ENCODE measurements at regions not wholly inside any gene's neighbourhood (a gene's known extent, or its start where the extent isn't known, plus 50 kb on each side); places are given as distances from the start of the nearest gene placed in this dataset.

GRCh38 chr9:82808478-82808877 is 254.5 kb downstream of the RASEF start:
- no peak overlapping the region for H3K23ac ChIP-seq (ENCODE audit: low read length)
- H3K36me3 ChIP-seq (ENCODE audit: control insufficient read depth in 1 of 2, insufficient read depth in 2 of 2, low read length in 2 of 2), result no peaks in the 10 kb centered on the region
- DNase-seq, result no peak
- no peaks in the 10 kb centered on the region for H3K79me2 ChIP-seq (ENCODE audit: control insufficient read depth, insufficient read depth, low read length, poor library complexity)
- peaks cover 4% of the 10 kb centered on the region in 2 experiments for H3K4me1 ChIP-seq (ENCODE audit: control insufficient read depth in 1 of 2, insufficient read depth in 2 of 2, low read length in 2 of 2)
- H2BK12ac ChIP-seq (ENCODE audit: low read length), result peak overlapping the region; percentile 46
- no peak overlapping the region for H2BK5ac ChIP-seq (ENCODE audit: low read depth, low read length, poor library complexity)
- no peak overlapping the region for H3K4ac ChIP-seq (ENCODE audit: low read depth, low read length)
- H3K79me1 ChIP-seq (ENCODE audit: low read length), result peaks cover 6% of the 10 kb centered on the region
- H3K4me3 ChIP-seq (ENCODE audit: low read depth, low read length), result no peak overlapping the region
- H2BK120ac ChIP-seq (ENCODE audit: insufficient read depth, low read length, poor library complexity), result peak overlapping the region; percentile 20
- peak overlapping the region; percentile 12 for H4K8ac ChIP-seq (ENCODE audit: low read depth, low read length)
- no peak overlapping the region for H3K4me2 ChIP-seq (ENCODE audit: low read length)
- no peaks in the 10 kb centered on the region for H3K9me3 ChIP-seq (ENCODE audit: insufficient read depth, low read depth, low read length)
- H3K9ac ChIP-seq (ENCODE audit: low read length), result no peak overlapping the region
- no peak overlapping the region for H3K18ac ChIP-seq (ENCODE audit: low read length)
- peak overlapping the region; percentile 56 for H2AFZ ChIP-seq (ENCODE audit: insufficient read depth, low read length, poor library complexity)
- no peak overlapping the region for H4K12ac ChIP-seq (ENCODE audit: low read depth, low read length)
- H3K27ac ChIP-seq (ENCODE audit: low read depth, low read length), result no peak overlapping the region
- WGBS (ENCODE audit: extremely low coverage, insufficient coverage, insufficient read length), result no CpG with 5 or more reads among the region's 2 CpGs
- H4K91ac ChIP-seq (ENCODE audit: low read depth, low read length), result peak overlapping the region; percentile 12
- H3K14ac ChIP-seq (ENCODE audit: low read length), result peak overlapping the region; percentile 80
- no peaks in the 10 kb centered on the region for H3K27me3 ChIP-seq (ENCODE audit: insufficient read depth, low read length)
- no peak overlapping the region for H2AK5ac ChIP-seq (ENCODE audit: low read length)

- Histone ChIP-seq H3K18ac (ENCODE audit: low read length) (no peak overlapping the region), H2BK120ac (ENCODE audit: insufficient read depth, low read length, poor library complexity) (no peak overlapping the region), H3K4me3 (ENCODE audit: low read depth, low read length) (no peak overlapping the region), H3K9me3 (ENCODE audit: insufficient read depth, low read depth, low read length) (no peaks in the 10 kb centered on the region), H3K23ac (ENCODE audit: low read length) (no peak overlapping the region), H2AK5ac (ENCODE audit: low read length) (no peak overlapping the region), H3K14ac (ENCODE audit: low read length) (no peak overlapping the region), H2AFZ (ENCODE audit: insufficient read depth, low read length, poor library complexity) (no peak overlapping the region), H3K27ac (ENCODE audit: low read depth, low read length) (peak overlapping the region; percentile 79), H2BK5ac (ENCODE audit: low read depth, low read length, poor library complexity) (no peak overlapping the region), H3K27me3 (ENCODE audit: insufficient read depth, low read length) (no peaks in the 10 kb centered on the region), H2BK12ac (ENCODE audit: low read length) (no peak overlapping the region), H3K79me2 (ENCODE audit: control insufficient read depth, insufficient read depth, low read length, poor library complexity) (no peaks in the 10 kb centered on the region), H4K91ac (ENCODE audit: low read depth, low read length) (no peak overlapping the region), H3K79me1 (ENCODE audit: low read length) (peaks cover 6% of the 10 kb centered on the region), H3K4me1 (ENCODE audit: control insufficient read depth in 1 of 2, insufficient read depth in 2 of 2, low read length in 2 of 2) (peaks cover 4% of the 10 kb centered on the region in 2 experiments), H3K9ac (ENCODE audit: low read length) (no peak overlapping the region), H3K4ac (ENCODE audit: low read depth, low read length) (no peak overlapping the region), H4K8ac (ENCODE audit: low read depth, low read length) (no peak overlapping the region), H4K12ac (ENCODE audit: low read depth, low read length) (no peak overlapping the region), H3K4me2 (ENCODE audit: low read length) (no peak overlapping the region), H3K36me3 (ENCODE audit: control insufficient read depth in 1 of 2, insufficient read depth in 2 of 2, low read length in 2 of 2) (no peaks in the 10 kb centered on the region)
- WGBS (ENCODE audit: extremely low coverage, insufficient coverage, insufficient read length), result no CpG with 5 or more reads among the region's 1 CpG
- DNase-seq, result peak; percentile 95 to 96
Observed at GRCh38 chr9:82810915-82811314, 252.0 kb downstream of the RASEF start.

- Histone ChIP-seq H3K79me2 (ENCODE audit: control insufficient read depth, insufficient read depth, low read length, poor library complexity) (no peaks in the 10 kb centered on the region), H2AFZ (ENCODE audit: insufficient read depth, low read length, poor library complexity) (no peak overlapping the region), H2BK120ac (ENCODE audit: insufficient read depth, low read length, poor library complexity) (no peak overlapping the region), H3K9me3 (ENCODE audit: insufficient read depth, low read depth, low read length) (no peaks in the 10 kb centered on the region), H3K27ac (ENCODE audit: low read depth, low read length) (no peak overlapping the region), H2BK12ac (ENCODE audit: low read length) (no peak overlapping the region), H3K18ac (ENCODE audit: low read length) (no peak overlapping the region), H3K9ac (ENCODE audit: low read length) (no peak overlapping the region), H4K12ac (ENCODE audit: low read depth, low read length) (no peak overlapping the region), H3K4me3 (ENCODE audit: low read depth, low read length) (no peak overlapping the region), H3K4ac (ENCODE audit: low read depth, low read length) (no peak overlapping the region), H2AK5ac (ENCODE audit: low read length) (no peak overlapping the region), H3K36me3 (ENCODE audit: control insufficient read depth in 1 of 2, insufficient read depth in 2 of 2, low read length in 2 of 2) (no peaks in the 10 kb centered on the region), H3K4me1 (ENCODE audit: control insufficient read depth in 1 of 2, insufficient read depth in 2 of 2, low read length in 2 of 2) (no peaks in the 10 kb centered on the region), H3K23ac (ENCODE audit: low read length) (no peak overlapping the region), H3K79me1 (ENCODE audit: low read length) (no peaks in the 10 kb centered on the region), H3K4me2 (ENCODE audit: low read length) (no peak overlapping the region), H4K91ac (ENCODE audit: low read depth, low read length) (no peak overlapping the region), H3K14ac (ENCODE audit: low read length) (no peak overlapping the region), H4K8ac (ENCODE audit: low read depth, low read length) (no peak overlapping the region), H3K27me3 (ENCODE audit: insufficient read depth, low read length) (no peaks in the 10 kb centered on the region), H2BK5ac (ENCODE audit: low read depth, low read length, poor library complexity) (no peak overlapping the region)
- DNase-seq, result no peak
- no CpG with 5 or more reads among the region's 2 CpGs for WGBS (ENCODE audit: extremely low coverage, insufficient coverage, insufficient read length)
Observed at GRCh38 chr9:82819260-82819659, 243.7 kb downstream of the RASEF start.

- Histone ChIP-seq H3K14ac (ENCODE audit: low read length) (no peak overlapping the region), H4K91ac (ENCODE audit: low read depth, low read length) (no peak overlapping the region), H2AK5ac (ENCODE audit: low read length) (no peak overlapping the region), H3K9ac (ENCODE audit: low read length) (no peak overlapping the region), H3K36me3 (ENCODE audit: control insufficient read depth in 1 of 2, insufficient read depth in 2 of 2, low read length in 2 of 2) (no peaks in the 10 kb centered on the region), H3K79me2 (ENCODE audit: control insufficient read depth, insufficient read depth, low read length, poor library complexity) (no peaks in the 10 kb centered on the region), H2AFZ (ENCODE audit: insufficient read depth, low read length, poor library complexity) (no peak overlapping the region), H3K4me3 (ENCODE audit: low read depth, low read length) (no peak overlapping the region), H2BK5ac (ENCODE audit: low read depth, low read length, poor library complexity) (no peak overlapping the region), H3K27me3 (ENCODE audit: insufficient read depth, low read length) (no peaks in the 10 kb centered on the region), H3K4me2 (ENCODE audit: low read length) (no peak overlapping the region), H3K18ac (ENCODE audit: low read length) (no peak overlapping the region), H3K4ac (ENCODE audit: low read depth, low read length) (no peak overlapping the region), H2BK12ac (ENCODE audit: low read length) (no peak overlapping the region), H2BK120ac (ENCODE audit: insufficient read depth, low read length, poor library complexity) (no peak overlapping the region), H3K9me3 (ENCODE audit: insufficient read depth, low read depth, low read length) (no peaks in the 10 kb centered on the region), H3K79me1 (ENCODE audit: low read length) (no peaks in the 10 kb centered on the region), H3K27ac (ENCODE audit: low read depth, low read length) (no peak overlapping the region), H4K12ac (ENCODE audit: low read depth, low read length) (no peak overlapping the region), H3K23ac (ENCODE audit: low read length) (no peak overlapping the region), H3K4me1 (ENCODE audit: control insufficient read depth in 1 of 2, insufficient read depth in 2 of 2, low read length in 2 of 2) (no peaks in the 10 kb centered on the region), H4K8ac (ENCODE audit: low read depth, low read length) (no peak overlapping the region)
- no CpG with 5 or more reads among the region's 1 CpG for WGBS (ENCODE audit: extremely low coverage, insufficient coverage, insufficient read length)
- no peak for DNase-seq
Observed at GRCh38 chr9:82820186-82820585, 242.8 kb downstream of the RASEF start.

All from trophoblast cell (in vitro differentiated cells and primary cell).